EL (cell line): ENCODE measurements at regions not wholly inside any gene's neighbourhood (a gene's known extent, or its start where the extent isn't known, plus 50 kb on each side); places are given as distances from the start of the nearest gene placed in this dataset.
"Not testable (repeated sequence)": the region's sequence is repeated elsewhere in the genome, so short reads cannot be mapped to it uniquely, and the experiment has no call there.

Experiments
- DNase-seq: peaks from one replicate; pipeline ENCODE4 v3.0.0-alpha.2; 2016

DNA sequence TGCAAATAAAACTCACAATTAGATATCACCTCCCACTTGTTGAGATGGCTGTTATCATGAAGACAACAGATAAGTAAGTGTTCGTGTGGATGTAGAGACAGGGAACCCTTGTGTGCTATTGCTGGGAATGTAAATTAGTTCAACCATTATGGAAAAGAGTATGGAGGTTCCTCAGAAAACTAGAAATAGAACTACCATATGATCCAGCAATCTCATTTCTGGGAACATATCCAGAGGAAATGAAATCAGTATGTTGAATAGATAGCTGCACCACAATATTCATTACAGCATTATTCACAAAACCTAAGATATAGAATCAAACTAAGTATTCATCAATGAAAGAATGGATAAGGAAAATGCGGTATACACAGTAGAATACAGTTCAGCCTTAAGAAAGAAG lies 418.7 kb upstream of the CNTN6 start:
- DNase-seq, result no peak

DNA sequence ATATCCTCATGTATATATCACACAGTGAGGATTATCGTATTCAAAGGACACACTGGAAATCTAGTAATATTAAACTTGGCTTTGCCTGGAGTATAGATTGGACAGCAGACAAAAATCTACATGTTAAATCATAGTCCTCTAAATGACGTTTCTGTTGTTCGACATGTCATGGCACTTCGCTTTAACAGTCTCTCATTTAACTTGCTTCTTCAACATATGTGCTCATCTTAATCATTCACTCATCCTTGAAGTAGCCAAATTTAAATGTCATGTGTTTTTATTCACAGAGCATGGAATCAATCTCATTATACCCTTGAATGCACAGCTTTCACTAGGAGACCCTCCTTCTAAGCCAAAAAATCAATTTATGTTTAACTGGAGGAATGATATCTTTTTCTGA lies 417.0 kb upstream of the CNTN6 start:
- no peak for DNase-seq

- DNase-seq, result no peak
Observed at GRCh38 chr3:683770-684169, 409.1 kb upstream of the CNTN6 start.

DNA sequence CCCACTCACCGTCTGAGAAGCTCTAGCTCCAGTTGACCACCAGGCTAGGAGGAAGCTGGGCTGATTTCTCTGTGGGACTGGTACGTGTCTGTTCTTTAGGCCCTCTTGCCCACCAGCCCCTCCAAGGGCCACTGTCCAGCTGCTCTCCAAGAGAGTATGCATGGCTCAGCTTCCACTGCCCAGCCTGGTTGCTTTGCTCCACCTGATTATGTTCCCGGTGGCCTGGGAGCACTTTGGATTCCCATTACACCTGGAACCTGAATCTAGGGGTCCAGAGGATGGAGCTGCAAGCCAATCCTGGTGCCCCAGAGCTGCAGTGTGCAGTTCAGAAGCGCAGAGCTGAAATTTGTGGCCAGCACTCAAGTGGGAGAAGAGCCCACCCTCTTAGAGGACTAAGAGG lies 402.1 kb upstream of the CNTN6 start:
- DNase-seq, result no peak

DNA sequence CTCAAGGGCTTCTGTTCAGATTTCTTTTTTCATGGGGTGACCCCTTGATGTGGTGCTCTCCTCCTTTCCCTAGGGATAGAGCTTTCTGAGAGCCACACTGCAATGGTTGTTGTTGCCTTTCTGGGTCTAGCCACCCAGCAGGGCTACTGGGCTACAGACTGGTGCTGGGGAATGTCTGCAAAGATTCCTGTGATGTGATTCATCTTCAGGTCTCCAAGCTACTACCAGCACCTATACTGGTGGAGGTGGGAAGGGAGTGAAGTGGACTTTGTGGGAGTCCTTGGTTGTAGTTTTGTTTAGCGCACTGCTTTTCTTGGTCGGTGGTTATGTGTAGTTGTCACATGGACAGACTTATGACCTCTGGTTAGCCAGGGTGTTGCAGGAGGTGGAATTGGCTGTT lies 392.3 kb upstream of the CNTN6 start:
- DNase-seq, result no peak

DNA sequence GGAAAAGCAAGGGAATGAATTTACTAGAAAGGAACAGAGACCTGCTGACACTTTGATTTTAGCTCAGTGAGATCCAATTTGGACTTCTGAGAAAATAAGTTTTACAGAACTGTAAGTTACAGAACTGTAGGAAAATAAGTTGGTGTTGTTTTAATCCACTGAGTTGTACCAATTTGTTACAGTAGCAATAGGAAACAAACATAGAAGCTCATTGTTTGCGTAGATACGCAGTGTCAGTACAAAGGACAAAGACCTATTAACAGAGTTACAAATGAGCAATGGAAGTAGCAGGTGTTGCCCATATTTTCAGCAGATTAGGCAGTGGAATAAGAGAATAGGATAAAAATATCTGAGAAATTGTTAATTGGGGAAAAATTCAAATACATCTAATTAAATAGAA lies 385.8 kb upstream of the CNTN6 start:
- DNase-seq, result no peak

DNA sequence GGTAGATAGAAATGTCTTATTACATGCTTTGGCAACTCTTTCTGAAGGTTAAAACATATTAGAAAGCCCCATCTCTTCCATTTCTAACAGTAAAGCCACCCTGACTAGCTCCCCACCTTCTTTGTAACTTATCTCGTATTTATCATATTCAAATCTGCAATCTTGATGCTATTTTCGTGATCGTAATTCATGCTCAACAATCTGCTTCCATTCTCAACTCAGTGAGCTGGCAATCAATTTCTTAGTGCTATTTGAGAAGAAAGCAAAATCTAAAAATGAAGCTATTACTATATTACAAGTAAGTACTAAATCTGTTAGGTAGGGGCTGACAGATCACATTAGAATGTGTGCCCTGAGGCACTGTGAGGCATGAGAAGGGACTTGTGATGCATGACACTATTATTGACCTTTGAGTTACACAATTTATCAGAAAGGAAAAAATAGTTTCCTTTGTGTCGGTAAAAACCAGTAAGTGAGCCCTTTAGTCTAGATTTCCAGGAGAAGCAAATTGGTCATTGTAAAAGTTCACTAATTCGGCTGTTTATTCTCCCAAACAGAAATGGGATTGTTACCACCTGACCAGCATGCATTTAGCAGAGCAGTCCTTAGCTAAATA lies 379.7 kb upstream of the CNTN6 start:
- DNase-seq, result no peak

- no peak for DNase-seq
Observed at GRCh38 chr3:713947-714620, 378.7 kb upstream of the CNTN6 start.

DNA sequence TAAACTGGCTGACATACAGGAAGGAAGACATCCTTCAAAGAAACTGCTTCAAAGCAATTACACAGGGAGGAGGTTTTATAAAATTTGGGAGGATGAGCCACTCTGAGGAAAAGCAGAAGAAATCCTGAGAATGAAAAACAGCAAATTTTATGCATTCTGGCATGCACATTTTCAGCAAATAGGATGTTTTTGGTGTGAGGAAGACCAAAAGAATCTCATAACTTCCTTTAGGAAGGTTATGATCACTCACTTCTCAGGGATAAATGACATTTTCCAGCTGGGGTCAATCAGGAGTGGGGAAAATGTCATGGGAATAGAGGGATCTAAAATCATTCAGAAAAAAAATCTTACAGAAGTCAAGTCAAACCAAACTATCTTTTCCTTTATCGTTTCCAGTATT lies 371.7 kb upstream of the CNTN6 start:
- DNase-seq, result no peak

DNA sequence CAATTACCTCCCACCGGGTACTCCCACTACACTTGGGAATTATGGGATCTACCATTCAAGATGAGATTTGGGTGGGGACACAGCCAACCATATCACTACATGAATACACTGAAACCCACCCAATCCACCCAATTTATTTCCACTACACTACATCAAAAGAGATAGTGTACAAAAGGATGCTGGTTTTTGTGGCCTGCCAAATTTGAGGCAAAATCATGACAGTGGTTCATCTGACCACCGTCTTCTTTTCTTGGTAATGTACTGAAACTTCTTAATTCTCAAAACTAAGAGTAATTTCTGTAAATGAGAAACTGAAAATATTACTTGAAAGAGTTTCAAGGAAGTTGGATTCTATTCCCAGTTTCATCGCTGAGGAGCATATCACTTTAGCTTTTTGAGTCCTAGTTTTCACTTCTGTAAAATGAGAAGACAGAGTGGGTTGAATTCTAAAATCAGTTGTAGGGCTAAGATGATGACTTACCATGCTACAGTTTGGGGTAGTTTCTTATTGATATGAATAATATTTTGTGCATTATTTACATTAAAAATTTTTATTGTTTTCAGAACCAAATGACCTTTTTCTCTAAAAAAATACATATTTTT lies 360.4 kb upstream of the CNTN6 start:
- no peak for DNase-seq

GRCh38 chr3:733313-733712 lies 359.5 kb upstream of the CNTN6 start:
- no peak for DNase-seq

GRCh38 chr3:757711-758110 lies 335.1 kb upstream of the CNTN6 start:
- DNase-seq, result no peak

DNA sequence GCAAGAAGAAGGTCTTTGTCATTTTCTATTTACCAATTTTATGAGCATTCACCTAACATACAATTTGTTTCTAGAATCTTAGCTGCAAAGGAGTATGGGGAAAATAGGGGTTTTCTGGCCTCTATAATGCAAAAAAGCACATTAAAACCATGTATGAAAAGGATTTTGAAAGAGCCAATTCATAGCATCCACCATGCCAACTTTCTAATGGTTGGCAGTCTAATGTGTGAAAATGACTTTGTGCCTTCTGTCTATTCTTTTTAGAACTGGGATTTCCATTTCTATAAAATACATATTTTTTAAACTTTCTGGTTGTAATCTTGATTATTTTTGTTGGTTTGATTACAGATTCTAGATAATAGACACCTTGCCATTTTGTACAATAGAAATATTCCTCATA lies 333.7 kb upstream of the CNTN6 start:
- DNase-seq, result no peak

DNA sequence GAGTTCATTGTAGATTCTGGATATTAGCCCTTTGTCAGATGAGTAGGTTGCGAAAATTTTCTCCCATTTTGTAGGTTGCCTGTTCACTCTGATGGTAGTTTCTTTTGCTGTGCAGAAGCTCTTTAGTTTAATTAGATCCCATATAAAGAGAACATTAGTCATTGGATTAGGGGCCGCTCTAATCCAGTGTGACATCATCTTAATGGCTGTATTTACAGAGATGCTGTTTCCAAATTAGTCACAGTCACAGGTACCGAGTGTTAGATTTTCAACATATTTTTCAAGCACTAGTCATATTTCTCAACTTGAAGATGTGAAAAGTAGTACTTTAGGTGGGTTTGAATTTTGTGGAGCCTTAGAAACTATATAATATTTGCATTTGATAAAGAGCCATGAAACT lies 319.4 kb upstream of the CNTN6 start:
- not testable (repeated sequence) for DNase-seq

GRCh38 chr3:775178-775880 lies 317.5 kb upstream of the CNTN6 start:
- no peak for DNase-seq

DNA sequence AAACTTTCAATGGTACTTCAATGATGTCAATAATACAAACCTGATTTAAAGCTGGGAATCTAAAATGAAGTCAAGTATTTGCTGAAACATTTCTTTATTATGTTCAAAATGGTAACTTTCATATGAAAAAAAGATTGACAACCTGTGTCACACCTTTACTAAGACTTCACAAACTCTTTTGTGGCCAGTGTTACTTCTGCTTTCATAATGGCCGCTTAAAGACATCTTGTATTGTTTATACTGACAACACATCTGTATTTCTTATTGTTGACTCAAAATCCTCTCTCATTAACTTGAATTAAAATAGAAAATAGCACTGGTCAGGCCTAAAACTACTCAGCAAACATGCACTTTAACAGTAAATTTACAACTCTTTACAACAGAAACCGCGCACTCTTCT lies 312.3 kb upstream of the CNTN6 start:
- DNase-seq, result no peak

DNA sequence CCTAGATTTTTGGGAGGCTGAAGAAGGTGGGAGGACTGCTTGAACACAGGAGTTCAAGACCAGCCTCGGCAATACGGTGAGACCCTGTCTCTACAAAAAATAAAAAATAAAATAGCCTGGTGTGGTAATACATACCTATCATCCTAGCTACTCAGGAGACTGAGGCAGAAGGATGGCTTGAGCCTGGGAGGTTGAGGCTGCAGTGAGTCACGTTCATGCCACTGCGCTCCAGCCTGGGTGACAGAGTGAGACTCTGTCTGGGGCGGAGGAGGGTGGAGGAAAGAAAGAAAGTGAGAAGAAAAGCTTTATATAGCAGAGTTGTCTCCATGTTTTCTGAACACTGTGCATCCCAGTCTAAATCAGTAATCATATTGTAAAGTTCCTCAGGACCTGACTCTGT lies 301.4 kb upstream of the CNTN6 start:
- DNase-seq, result no peak

DNA sequence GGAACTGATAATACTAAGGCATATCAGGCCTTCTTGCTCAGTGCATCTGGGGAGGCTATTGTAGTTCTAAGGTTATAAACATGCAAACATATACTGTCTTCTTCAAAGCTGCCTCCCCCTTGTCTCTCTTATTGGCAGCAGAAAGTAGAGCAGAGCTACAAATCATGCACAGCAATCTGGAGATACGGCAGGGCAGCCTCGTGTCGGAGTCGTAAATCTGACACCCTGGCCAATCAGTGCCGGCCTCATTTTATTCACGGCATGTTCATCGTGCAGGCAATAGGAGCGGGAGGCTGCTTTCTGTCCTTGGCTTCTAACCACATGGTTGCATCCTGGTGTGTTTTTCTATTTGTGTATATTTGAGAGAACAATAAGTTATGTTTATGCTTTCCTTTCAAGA lies 300.2 kb upstream of the CNTN6 start:
- no peak for DNase-seq

DNA sequence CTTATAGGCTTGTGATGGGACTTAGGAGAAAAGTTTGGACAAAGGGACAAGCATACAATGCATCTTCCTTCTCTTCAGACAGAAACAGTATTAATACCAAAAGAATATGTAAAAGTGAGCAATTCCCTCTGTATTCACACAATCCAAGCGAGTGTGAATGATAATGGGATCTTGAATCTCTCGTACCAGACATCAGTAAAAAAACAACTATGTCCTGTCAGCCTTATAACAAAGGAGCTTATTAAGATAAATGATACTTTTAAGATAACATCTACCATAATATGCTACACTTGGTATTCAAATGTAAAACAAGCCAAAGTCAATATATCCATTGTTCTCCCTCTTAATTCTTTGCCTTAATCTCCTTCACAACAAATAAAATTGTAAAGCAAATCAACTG lies 288.6 kb upstream of the CNTN6 start:
- DNase-seq, result no peak

DNA sequence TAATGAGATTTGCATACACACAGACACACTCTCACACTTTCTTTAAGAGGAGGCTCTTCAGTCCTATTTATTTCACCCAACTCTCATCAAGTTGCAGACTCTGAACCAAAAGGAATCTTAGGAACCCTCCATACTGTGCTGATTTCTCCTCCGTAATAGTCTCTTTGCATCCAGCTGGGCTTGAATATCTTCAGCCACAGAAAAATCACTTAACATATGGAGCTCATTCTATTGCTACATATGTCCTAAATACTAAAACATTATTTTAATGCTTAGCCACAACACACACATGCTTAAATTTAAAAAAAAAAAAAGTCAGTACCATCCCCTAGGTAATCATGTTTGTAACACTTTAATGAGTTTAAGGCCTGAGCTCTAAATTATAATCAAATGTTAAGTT lies 287.5 kb upstream of the CNTN6 start:
- no peak for DNase-seq

DNA sequence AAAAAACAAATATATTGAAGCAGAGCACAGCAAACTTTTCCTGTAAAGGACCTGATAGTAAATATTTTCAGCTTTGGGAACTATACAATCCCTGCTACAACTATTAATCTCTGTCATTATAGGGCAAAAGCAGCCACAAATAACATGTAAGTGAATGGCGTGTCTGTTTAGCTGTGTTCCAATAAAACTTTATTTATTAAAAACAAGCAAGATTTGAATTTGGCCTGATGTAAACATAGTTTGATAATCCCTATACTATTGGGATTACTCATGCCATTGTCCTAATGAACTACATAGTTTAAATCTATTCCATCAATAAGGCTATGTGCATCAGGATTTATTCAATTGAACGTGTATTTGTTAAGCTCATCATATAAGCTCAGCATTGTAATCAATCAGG lies 286.8 kb upstream of the CNTN6 start:
- no peak for DNase-seq

DNA sequence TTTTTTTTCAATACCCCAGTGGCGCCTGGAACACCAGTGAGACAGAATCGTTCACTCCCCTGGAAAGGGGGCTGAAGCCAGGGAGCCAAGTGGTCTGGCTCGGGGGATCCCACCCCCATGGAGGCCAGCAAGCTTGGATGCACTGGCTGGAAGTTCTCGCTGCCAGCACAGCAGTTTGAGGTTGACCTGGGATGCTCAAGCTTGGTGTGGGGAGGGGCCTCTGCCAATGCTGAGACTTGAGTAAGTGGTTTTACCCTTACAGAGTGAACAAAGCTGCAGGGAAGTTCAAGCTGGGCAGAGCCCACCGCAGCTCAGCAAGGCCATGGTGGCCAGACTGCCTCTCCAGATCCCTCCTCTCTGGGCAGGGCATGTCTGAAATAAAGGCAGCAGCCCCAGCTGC lies 276.2 kb upstream of the CNTN6 start:
- no peak for DNase-seq

GRCh38 chr3:834679-835078 lies 258.1 kb upstream of the CNTN6 start:
- DNase-seq, result no peak

DNA sequence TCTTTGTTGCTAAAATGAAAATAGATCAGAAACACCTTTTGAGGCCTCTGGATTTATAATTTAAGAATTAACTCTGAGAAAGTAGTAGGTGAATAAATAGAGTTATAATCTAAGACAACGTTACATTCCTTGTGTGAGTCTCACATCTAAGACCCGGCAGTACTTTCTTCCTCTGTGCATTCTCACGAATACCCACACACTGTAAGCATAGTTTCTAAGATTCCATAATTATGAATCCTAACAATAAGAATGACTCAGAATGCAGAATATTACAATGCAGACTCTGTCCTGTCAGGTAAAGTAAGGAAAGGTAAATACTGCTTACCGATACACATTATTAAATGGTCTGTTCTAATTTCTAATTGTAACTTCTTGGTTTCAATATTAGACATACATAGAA lies 257.7 kb upstream of the CNTN6 start:
- no peak for DNase-seq
